Spleen (tissue), 7 donors: ENCODE measurements at regions not wholly inside any gene's neighbourhood (a gene's known extent, or its start where the extent isn't known, plus 50 kb on each side); places are given as distances from the start of the nearest gene placed in this dataset.

Experiments
- POLR2A ChIP-seq, 3 donors: fragments of 450-650 bp; IDR thresholded peaks; one replicate each; pipeline ENCODE4 v1.5.1; 2017; ENCODE audit warnings: antibody characterized with exemption in 3 of 3, mild to moderate bottlenecking in 1 of 3
- TF ChIP-seq, protein P1 (sequence below), 11 experiments: fragments of 200-600 bp in 7 of 11; fragments of 450-650 bp in 4 of 11; sonication (generic) in 4 of 11; IDR thresholded peaks in 8 of 11; conservative IDR thresholded peaks in 3 of 11; 1 replicate in 7 of 11; 2 replicates in 4 of 11; pipeline versions ENCODE4 v1.4.0 to v1.8.0; 2016 to 2021; ENCODE audit warnings: antibody characterized with exemption in 11 of 11, inconsistent platforms in 4 of 11, mild to moderate bottlenecking in 1 of 11
- donor health status: DM: no; HTN: no; CAD: no; lungs with moderate emphysema.
- donor health status: DM: no; HTN: no; CAD: no.
- donor health status: DM: no; HTN: no; CAD: no.

- TF ChIP-seq, protein P1, sequence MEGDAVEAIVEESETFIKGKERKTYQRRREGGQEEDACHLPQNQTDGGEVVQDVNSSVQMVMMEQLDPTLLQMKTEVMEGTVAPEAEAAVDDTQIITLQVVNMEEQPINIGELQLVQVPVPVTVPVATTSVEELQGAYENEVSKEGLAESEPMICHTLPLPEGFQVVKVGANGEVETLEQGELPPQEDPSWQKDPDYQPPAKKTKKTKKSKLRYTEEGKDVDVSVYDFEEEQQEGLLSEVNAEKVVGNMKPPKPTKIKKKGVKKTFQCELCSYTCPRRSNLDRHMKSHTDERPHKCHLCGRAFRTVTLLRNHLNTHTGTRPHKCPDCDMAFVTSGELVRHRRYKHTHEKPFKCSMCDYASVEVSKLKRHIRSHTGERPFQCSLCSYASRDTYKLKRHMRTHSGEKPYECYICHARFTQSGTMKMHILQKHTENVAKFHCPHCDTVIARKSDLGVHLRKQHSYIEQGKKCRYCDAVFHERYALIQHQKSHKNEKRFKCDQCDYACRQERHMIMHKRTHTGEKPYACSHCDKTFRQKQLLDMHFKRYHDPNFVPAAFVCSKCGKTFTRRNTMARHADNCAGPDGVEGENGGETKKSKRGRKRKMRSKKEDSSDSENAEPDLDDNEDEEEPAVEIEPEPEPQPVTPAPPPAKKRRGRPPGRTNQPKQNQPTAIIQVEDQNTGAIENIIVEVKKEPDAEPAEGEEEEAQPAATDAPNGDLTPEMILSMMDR (IDR thresholded peaks at IDR 0.05 in 8 of 11, conservative IDR thresholded peaks at IDR 0.05 in 3 of 11), result no peak
- TF ChIP-seq POLR2A (IDR thresholded peaks at IDR 0.05), result no peak
Observed at GRCh38 chrX:138255373-138255772, 456.1 kb downstream of the FGF13 start.
